ENCODE measurements at regions not wholly inside any gene's neighbourhood (a gene's known extent, or its start where the extent isn't known, plus 50 kb on each side); places are given as distances from the start of the nearest gene placed in this dataset.
A peak's percentile ranks its signal among the peaks of the same experiment; 100 is the strongest.
"Not testable (repeated sequence)": the region's sequence is repeated elsewhere in the genome, so short reads cannot be mapped to it uniquely, and the experiment has no call there.

DNA sequence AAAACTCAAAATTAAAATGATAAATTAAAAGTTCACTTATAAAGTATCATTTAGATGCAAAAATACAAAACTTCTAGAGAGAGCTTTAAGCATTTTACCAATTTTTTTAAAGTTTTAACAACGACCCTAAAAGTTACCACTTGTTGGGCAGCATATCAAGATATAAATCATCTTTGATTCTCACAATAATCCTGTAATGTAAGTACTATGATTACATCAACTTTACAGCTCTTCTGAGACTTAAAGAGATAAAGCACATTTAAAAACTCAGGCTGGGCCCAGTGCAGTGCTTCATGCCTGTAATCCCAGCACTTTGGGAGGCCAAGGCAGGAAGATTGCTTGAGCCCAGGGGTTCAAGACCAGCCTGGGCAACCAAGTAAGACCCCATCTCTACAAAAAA lies 202.7 kb upstream of the GPC6 start:
- DNase-seq, result no peak

DNA sequence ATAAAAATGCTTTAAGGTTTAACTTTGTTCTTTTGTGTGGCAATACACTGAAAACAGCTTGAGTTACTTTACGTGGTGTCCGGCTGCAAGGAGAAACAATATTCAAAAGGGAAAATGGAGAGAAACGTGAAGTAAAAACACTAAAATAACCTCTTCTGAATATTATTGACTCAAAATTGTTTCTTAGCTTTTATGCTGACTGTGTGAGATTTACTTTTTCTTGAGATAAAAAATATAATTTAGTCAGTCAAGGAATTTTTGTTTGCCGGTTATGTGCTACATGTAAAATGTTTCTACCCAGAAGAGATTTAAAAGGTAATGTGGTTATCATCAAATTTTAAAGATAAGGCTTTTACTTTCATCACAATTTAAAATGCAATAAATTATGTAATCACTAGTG lies 200.6 kb upstream of the GPC6 start:
- DNase-seq, result no peak

DNA sequence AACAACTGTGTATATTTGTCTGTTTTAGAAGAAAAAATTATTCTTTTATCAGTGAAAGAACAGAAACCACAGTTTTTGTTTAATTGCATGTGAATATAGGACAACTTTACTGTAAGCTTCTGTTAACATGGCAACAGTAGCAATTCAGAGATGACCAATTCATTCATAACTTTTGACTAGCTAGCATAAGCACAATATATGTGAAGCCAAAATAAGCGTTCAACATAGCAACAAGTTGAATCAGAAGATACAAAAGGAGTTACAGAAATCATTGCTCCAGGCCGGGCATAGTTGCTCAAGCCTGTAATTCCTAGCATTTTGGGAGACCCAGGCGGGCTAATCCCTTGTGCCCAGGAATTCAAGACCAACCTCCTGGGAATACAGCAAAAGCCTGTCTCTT lies 197.1 kb upstream of the GPC6 start:
- DNase-seq, result no peak

DNA sequence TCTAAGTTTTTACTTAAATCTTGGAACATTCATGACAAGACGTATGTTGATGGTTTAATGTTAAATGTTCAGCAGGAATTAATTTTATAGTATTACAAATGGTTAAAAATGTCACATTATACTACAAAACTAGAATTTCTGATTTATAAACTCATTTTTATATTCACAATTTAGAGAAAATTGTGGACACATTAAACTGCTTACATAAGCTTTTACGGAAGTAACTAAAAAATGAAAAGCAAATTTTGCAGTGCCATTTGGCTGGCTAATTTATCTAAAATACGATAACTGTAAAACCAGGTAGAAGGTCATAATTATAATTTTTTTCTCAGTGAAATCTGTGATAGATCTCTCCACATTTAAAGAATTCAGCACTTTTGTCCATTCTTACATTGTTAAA lies 190.2 kb upstream of the GPC6 start:
- no peak for DNase-seq

DNA sequence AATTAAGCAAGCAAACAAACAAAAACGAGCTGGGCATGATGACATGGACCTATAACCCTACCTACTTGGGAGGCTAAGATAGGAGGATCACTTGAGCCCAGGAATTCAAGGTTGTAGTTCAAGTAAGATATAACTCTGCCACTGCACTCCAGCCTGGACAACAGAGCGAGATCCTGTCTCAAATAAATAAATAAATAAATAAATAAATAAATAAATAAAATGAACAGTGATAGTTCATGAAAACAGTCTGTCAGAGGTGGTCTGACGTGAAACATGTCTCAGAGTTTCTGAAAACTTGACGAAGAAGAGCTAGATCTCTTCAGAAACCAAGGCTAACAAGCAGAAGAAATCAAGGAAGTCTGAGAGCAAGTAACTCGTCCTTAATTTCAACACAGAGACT lies 188.8 kb upstream of the GPC6 start:
- DNase-seq, result no peak

DNA sequence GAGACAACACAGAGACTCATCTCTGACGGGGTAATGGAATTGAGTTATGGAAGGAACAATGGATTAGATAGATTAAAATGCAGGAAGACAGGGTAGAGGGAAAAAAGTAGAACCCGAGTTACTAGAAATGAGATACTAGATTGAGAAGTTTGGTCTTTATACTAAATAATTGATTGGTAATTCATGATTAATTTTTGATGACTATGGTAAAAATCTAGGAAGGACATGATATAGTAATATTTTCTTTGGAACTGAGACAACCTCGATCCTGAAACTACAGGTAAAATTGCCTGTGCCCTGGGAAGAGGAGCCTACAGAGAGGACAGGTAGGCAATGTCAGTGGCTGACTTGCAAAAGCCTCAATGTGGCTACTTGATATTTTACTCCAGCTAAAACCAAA lies 188.4 kb upstream of the GPC6 start:
- no peak for DNase-seq

DNA sequence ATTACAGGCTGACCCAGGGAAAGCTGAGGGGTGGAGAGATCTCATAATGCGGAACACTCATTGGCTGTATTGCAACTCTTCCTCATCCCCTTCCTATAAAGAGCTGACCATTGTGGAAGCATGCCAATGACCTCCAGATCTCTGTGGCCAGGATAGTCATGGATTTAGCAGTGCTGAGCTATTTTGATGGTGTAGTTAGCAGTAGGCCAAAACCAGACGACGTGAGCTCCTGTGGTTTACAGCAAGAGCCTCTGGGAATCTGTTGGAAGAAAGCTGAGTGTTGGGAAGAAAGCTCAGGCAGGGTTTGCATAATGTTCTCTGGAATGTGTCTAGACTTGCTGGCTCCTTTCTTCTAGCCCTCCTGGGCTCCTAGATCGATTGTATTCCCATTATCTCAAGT lies 187.5 kb upstream of the GPC6 start:
- DNase-seq, result no peak

DNA sequence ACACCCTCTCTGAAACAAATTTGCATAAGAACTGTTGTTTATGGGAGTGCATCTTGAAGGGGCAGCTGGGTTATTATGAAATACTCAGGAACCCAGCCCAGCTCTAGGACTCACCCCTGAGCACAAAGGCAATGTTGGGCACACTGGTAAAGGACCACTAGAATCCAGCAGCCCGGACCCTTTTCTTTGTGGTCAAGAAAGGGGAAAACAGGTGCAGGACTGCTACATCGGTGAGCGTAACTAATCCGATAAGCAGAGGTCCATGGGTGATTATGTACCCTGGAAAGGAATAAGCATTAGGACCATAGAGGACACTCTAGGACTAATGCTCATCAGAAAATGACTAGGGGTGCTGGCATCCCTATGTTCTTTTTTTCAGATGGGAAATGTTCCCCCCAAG lies 185.0 kb upstream of the GPC6 start:
- not testable (repeated sequence) for DNase-seq

DNA sequence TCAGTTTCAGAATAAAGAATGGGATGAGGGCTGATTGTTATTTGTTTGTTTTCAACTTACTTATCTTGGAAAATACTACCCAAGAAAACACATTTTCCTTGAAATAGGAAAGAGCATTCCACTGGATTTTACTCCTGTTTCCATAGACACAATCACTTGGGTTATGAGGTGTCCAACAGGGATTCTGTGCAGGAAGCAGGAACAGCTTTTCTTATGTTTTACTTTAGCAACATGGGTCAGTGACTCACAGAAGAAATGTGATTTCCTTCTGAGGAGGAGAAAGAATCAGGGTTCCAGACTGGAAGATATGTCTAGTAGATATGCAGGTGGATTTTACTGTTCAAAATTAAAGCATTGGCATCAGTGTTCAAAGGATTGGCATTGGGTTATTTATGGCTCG lies 180.8 kb upstream of the GPC6 start:
- no peak for DNase-seq

DNA sequence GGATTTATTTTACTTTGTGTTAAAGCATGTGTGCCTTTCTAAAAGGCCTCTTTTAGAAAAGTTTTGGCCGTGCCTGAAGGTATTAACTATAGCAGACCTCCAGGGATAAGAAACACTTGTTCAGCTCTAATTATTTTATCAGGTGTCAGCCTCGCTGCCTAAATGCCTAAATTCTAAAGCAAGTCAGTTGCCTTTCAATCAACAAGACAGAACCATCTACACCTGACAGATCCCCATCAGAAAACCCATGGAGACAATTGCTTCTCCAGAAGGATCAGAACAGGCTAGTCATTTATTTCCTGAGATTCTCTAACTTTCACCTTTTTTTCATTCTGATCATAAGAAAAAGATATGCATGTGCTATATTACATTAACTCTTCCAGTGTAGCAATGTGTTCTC lies 171.4 kb upstream of the GPC6 start:
- DNase-seq, result no peak

DNA sequence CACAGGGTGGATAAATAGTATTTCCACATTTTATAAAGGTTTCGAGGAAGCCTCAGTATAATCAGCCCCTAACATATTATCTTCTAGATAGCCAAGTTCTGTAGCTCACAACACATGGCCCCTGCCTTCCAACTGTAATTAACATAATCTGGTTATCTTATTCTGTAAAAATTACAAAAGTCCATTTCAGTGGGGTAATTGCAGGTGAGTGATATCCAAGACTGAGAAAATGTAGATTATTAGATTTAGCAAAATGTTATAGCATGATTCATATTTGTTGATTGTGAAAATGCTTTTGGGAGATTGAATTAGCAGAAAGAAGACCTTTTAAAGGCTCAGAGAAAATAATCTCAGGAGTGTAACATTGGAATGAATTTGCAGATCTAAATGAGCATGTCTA lies 168.3 kb upstream of the GPC6 start:
- no peak for DNase-seq

DNA sequence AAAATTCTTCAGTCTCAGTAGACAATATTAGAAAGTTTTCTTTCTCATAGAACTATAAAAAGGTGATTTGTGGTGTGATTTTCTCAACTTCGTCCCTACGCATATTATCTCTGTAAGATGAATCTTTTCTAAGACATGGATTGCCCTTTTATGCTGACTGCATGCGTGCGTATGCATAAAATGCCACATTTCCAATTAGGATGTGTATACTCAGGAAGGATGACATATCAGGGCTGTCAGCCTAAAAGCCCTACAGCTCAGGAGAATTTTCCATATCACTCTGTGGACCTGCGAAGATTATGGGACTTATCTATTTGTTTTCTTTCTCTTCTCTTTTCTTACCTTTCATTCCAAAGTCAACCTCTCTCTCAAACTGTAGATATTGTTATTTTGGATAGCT lies 166.5 kb upstream of the GPC6 start:
- DNase-seq, result no peak

DNA sequence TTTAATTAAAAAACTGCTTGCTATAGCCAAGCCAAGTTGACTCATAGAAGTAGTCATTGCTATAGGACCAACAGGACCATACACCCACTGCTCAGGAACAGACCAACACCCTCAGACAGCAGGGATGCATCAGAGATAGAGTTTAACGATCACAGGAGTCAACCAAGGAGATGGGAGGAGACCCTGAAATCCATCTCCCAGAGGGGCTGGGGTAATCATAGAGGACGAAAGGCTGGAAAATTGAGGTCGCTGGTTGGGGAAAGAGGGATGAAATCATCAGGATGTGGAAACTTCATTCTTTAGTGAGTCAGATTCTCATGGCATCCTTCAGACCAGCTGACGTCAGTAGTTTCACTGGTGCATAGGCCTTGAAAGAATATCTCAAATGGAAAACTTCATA lies 160.4 kb upstream of the GPC6 start:
- no peak for DNase-seq

DNA sequence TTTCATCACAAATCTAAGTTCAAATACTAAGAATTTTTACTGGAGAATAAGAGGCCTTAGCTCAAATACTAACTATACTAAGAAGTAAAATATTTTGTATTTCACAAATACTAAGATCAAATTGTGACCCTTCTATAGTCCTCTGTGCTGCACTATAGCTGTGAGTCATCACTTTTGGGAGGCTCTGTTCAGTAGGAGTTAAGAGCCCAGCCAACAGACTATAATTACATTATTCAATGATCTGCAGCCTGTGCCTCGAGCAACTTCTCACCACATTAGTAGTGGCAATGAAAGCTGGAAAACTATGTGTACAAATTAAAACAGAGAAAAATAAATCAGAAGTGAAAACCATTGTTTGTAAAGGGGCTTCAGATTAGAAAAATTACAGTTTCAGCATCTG lies 147.3 kb upstream of the GPC6 start:
- DNase-seq, result no peak

DNA sequence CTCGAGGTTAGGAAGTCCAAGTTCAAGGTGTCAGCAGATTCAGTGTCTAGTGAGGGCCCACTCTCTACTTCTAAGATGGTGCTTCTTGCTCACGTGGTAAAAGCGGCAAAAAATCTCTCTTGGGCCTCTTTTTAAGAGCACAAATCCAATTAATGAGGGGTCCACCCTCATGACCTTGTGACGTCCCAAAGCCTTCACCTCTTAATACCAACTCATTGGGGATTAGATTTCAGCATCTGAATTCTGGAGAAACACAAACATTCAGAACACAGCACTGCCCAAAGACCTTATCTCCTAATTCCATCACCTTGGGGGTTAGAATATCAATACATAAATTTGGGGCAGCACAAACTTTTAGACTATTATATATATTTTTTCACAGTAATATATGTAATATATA lies 146.4 kb upstream of the GPC6 start:
- no peak for DNase-seq

DNA sequence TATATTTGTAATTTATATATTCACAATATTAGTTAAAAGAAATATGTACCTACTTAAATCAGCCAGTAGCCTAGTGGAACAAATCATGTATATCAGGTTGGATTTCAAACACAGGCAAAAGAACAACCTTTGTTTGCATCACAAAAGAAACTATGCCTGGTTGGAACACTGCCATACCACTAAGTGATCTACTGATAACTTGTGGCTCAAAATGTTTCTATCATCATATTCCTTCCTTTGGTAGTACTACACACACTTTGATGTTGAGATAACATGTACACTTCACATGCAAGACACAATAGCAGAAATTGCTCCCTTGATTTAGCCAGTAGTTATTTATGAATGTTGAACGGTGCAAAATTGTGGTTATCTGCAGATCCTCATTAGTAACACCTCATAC lies 146.0 kb upstream of the GPC6 start:
- peak; percentile 42 to 45 for DNase-seq

DNA sequence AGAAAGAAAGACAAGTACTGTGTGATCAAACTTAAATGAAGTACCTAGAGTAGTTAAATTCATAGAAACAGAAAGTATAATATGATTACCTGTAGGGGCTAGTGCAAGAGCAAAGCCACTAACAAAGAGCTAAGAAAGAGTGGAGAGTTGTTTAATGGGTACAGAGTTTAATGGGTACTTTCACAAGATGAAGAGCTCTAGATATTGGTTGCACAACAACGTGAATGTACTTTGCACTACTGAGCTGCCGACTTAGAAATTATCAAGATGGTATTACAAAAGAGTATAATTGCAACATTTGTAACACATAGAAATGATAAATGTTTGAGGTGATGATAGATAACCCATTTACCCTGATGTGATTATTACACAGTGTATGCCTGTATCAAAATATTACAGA lies 140.3 kb upstream of the GPC6 start:
- no peak for DNase-seq

DNA sequence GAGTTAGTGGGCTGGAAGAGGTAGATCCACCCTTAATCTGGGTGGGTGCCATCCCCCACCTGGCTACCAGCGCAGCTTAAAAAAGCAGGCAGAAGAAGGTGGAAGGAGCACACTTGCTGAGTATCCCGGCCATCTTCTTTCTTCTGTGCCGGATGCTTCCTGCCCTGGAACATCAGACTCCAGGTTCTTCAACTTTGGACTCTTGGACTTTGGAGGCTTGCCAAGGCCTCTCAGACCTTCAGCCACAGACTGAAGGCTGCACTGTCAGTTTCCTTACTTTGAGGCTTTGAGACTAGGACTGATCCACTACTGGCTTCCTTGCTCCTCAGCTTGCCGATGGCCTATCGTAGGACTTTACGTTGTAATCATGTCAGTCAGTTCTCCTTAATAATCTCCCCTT lies 127.6 kb upstream of the GPC6 start:
- no peak for DNase-seq

DNA sequence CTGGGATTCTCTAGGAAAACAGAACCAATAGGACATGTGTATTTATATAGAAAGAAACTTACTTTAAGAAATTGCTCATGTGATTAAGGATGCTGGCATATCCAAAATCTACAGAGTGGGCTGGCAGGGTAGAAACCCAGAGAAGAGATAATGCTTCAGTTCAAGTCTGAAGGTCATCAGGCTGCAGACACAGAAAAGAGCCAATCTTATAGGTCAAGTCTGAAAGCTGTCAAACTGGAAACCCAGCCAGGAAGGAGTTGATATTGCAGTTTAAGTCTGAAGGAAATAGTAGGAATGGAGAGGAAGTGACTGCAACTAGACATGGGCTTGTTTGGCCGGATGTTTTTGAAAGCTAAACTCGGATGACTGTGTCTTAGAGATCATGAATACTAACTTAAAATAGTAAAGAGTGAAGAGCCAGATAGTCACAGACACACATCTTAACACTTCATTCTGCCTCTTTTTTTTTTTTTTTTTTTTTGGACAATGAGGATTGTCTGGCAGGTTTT lies 125.3 kb upstream of the GPC6 start:
- no peak for DNase-seq

DNA sequence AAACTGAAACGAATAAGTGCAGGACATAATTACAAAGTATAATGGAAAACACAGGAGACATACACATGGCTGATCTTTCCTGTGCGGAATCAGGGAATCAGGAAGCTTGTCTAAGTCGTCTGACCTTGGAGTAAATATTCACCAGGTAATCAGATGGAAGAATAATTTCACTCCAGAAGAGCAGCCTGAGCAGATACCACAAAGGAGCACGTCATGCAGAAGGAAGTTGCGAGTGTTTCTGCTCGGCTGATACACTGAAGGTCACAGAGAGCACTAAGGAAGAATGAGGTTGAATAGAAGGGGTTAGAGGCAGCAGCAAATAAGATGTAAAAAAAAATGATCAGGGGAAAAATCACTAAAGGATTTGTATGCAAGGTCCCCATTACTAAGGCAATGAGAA lies 122.3 kb upstream of the GPC6 start:
- no peak for DNase-seq

DNA sequence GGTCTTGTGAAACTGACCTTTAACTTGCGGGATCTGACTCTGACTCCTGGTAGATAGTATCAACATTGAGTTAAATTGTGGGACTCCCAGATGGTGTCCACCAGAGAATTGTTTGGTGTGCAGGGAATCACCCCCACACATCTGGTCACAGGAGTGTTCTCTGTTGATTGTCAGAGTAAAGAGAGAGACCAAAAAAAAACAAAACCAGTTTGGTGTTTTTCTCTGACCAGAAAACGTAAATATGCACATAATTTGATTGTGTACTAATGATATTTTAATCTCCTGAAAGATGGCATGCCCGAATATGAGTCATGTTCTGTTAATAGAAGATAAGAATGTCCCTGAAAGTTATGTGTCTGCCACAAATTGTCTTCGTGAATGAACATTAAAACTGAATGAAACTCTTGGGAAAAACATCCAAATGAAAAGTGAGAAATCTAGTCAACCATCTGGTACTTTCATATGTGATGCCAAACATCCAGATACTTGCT lies 118.5 kb upstream of the GPC6 start:
- no peak for DNase-seq

DNA sequence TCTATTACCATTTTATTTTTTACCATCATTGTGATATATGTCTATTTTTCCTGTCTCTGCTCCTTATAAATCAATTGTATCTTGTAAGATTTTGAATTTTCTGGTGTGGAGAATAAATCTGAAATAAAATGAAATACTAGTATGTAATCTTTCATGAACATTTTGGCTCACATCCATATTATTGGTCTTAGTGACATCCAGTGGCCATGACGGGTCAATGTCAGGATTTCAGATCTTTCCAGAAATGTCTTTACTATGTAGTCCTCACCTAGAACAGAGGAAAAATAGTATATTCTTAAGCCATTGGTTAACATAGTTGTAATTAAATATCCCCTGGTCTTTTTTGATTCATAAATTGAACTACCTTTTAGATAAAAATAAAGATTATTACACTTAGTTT lies 109.8 kb upstream of the GPC6 start:
- no peak for DNase-seq

DNA sequence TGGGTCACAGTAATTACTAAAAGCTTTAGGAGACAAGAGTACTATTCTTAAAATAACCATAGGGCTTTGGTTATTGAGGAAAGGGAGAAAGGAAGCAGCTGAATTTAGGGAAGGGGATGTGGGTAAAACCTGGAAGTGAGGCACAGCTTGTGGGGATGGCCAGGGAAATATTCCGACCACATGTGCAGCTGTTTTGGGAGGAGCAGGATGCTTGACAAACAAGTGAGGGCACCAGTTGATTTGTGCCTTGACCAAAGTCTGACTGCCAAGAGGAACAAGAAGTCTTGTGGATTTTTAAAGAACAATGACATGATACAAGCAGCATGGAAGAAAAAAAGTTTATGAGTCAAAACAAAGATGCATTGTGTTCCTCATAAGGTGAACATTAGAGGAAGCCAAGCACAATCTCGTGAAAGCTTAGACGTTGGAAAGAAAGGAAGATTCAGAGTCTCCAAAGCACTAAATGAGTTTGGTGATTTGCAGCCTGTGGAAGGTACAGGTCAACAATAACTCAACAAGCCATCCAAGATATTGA lies 108.5 kb upstream of the GPC6 start:
- DNase-seq, result no peak

DNA sequence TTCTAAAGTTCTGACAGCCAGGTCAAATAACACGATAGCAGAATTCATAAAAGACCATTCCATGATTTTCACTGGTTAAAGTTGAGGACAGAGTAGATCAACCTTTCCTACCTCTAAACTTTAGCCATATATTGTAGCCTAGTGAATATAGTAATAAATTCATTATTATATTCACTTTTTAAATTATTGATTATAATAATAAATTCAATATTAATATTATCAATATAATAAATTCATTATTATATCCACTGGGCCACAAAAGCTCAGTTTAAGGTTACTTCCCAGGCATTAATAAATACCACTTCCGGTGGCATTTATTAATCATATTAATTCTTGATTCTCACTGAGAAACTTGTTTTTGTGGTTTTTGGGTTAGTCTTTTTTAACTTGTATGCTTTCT lies 85.7 kb upstream of the GPC6 start:
- DNase-seq, result no peak

DNA sequence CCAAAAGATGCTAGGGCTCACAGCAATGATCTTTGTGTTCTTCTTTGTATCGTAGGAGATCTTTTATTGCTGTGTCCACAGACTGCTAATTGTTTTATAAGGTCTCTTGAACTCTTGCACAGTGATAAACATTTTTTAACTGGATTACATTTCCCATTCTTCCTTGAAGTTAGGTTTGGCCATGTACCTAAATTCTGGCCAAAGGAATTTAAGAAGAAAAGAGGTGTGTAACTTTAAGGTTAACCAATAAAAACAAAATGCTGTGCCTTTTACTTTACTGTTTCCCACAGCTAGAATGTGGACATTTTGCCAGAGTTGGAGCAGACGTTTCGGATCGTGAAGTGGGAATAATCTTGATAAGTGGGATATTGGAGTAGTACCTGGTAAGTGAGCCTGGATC lies 82.6 kb upstream of the GPC6 start:
- no peak for DNase-seq

DNA sequence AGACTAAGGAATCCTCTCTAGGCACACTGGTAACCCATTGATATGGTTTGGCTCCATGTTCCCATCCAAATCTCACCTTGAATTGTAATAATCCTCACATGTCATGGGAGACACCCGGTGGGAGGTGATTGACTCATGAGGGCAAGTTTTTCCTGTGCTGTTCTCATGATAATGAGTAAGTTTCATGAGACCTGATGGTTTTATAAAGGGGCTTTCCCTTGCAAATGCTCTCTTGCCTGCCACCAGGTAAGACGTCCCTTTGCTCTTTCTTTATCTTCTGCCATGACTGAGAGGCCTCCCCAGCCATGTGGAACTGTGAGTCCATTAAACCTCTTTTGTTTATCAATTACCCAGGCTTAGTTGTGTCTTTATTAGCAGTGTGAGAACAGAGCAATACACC lies 81.4 kb upstream of the GPC6 start:
- no peak for DNase-seq

Data from NCI-H187 (cell line).